Smooth muscle cell of the brain vasculature (primary cell): ENCODE measurements at regions not wholly inside any gene's neighbourhood (a gene's known extent, or its start where the extent isn't known, plus 50 kb on each side); places are given as distances from the start of the nearest gene placed in this dataset.

Experiments used
- DNase-seq: peaks from one replicate; pipeline ENCODE4 v3.0.0-alpha.2; 2012; ENCODE audit warnings: low read depth, low spot score

DNA sequence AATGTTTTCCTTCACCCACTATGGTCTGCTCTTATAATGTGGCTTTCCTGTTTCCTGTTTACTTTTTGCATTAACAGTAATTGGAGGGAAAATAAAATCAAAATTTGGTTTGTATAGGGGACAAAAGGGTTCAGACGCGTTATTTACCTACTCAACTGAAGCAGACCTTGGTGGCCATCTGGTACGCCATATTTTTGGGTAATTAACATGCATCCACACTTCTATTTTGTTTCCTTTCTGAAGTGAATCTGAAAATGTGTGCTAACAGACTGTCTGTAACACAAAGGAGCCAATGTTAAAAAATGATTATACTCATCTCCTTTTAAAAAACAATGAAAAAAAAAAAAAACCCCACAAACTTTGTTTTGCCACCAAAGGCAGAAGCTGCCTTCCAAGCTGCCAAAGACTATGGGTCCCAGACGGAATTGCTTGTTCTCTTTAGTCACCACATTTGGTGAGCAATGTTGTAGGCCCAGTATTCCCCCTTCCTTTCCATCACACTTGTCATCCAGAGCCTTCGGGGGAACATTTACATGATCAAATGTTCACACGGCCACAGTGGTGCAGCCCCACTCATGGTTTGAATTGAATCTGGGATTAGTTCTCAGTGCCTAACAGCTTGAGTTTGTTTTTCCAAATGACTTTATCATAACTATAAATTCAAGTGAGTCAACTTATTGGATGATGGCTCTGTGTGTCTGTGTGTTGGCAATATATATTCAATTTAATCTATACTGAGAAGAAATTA lies 323.7 kb upstream of the CD180 start:
- DNase-seq: no peak

DNA sequence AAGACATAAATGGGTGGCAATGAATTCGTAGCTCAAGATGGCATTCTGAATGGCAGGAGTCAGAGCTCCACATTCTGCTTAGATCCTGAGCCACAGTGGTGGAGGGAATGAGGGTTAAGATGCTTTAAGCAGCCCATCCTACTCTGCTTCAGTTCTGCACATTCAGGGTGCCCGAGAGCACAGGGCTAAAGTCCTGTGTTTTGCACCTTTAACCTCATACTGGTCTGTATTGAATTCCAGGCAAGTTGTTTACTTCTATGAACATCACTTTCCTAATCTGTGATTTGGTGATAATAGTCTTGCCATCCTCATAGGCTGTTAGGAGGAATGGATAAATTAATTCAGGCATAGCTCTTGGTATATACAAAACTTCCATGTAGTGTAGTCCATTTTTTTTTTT lies 321.6 kb upstream of the CD180 start:
- DNase-seq: no peak

DNA sequence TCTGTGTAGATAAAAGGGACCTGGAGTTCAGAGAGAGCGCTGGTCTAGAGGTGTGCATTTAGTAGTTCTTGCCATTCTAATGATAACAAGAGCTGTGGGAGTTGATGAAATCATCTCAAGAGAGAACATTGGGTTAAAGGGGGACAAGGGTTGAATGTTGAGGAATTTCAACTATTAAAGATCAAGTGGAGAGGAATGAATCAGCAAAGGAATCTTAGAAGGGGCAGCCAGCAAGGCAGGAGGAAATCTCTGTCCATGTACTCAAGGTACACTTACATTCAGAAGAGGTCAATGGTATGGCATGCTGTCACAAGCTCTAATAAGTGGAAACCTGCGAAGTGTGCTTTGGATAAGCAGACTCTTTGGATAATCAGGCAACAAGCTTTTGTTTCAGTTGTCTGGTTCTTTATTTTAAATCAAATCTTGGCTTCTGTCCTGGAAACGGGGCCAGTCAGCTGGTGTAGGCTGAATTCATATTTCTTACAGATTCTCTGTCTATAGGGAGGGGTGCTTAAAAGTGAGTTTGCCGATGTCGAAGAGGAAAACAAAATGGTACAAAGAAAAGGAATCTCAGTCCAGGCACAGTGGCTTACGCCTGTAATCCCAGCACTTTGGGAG lies 320.5 kb upstream of the CD180 start:
- peak; percentile 57 for DNase-seq

DNA sequence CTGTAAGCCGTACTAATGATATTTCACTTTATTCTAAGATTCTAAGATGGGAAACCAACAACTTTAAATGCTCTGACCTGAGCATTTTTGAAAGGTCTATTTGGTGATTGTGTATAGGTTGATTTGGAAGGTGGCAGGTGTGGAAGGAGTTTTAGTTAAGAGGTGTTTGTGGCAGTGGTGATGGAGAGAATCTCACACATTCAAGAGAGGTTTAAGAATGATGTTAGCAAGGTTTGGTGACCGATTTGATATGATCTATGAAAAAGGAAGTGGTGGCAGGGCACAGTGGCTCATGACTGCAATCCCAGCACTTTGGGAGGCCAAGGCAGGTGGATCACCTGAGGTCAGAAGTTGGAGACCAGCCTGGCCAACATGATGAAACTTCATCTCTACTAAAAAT lies 319.2 kb upstream of the CD180 start:
- DNase-seq: no peak

DNA sequence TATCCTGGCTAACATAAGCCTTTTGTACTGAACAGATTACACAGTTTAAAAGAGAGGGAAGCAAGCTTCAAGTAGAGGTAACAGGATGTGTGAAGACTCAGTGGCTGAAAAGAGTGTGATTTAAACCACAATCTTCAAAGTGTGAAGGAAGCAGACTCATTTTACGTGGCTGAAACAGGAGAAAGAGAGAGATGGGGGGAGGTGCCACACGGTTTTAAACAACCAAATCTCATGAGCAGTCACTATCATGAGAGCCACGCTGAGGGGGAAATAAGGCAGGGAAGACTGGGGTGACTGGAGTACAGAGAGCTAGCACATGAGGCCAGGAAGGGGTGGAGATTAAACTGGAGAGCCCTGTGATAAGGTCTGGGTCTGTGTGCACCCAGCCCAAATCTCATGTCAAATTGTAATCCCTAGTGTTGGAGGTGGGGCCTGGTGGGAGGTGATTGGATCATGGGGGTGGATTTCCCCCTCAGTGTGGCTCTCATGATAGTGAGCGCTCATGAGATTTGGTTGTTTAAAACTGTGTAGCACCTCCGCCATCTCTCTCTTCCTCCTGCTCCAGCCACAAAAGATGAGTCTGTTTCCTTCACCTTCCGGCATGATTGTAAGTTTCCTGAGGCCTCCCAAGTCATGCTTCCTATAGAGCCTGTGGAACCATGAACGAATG lies 318.6 kb upstream of the CD180 start:
- DNase-seq: no peak

DNA sequence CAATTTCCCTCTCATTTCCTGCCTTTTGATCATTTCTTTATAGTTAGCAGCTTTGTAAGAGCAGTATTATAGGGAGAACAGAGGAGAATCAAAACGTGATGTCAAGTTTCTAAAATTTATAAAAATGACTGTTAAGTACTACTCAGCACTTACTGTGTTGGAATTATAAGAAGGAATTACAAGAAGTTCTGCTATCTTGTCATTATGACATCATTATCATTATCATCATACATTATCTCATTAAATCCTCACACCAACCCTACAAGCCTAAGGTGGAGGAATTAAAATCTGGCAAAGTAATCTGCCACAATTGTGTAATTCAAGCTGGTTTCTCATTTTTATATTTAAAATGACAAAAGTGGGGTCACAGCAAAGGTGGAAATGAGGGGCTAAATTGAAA lies 316.2 kb upstream of the CD180 start:
- DNase-seq: no peak

DNA sequence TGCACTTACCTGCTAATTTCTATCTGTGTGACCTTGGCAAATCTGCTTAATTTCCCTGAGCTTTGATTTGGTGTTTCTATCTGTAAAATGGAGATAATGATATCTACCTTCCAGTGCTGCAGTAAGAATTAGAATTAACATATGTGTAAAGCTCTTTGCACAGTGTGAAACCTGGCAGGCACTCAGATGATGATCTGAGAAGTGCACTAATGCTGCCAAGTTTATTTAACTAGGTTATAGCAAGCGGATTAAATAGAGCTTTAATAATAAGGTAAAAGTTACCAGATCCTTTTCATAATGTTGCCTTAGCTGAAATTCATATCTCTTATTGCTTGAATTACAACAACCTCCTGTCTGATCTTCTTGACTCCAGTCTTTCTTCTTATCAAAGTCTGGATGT lies 315.3 kb upstream of the CD180 start:
- no peak for DNase-seq

DNA sequence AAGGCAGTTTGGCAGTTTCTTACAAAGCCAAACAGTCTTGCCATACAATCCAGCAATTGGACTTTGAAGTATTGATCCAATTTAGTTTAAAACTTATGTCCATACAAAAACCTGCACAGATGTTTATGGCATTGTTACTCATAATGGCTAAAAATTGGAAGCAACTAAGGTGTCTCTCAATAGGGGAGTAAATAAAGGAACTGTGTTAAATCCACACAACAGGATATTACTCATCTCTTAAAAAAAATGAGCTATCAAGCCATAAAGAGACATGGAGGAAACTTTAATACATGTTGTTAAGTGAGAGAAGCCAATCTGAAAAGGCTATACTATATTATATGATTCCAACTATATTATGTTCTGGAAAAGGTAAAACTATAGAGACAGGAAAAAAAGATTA lies 313.6 kb upstream of the CD180 start:
- DNase-seq: no peak

DNA sequence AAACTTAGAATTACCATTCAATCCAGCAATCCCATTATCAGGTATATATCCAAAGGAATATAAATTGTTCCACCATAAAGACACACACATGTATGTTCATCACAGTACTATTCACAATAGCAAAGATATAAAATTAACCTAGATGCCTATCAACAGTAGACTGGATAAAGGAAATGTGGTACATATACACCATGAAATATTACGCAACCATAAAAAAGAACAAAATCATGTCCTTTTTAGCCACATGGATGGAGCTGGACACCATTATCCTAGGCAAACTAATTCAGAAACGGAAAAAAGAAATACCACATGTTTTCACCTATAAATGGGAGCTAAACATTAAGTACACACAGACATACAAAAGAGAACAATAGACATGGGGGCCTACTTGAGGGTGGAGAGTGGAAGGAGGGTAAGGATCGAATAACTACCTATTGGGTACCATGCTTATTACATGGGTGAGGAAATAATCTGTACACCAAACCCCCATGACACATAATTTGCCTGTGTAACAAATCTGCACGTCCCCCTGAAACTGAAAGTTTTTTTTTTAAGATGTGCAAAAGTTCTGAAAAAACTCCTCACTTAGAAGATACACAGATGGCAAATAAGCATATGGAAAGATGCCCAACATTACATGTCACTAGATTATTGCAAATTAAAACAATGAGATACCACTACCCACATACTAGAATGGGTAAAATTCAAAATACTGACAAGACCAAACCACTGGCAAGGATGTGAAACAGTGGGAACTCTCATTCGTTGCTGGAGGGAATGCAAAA lies 313.0 kb upstream of the CD180 start:
- DNase-seq: no peak

DNA sequence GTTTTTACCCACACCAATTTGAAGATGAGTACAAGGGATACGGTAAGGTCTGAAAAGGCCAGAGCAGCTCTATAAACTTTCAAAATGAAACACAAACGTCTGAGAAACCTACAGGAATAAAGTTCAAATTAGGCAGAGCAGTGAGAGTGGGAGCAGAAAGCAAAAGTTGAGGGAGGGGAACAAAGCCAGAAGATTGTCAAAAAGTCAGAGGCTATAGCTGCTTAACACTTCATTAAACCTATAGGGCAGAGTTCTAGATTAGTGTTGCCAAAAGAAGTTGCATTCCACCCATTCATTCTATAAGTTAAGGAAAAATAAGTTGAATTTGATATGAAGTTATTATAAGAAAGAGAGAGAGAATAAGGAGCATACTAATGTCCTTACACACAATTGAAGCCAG lies 309.6 kb upstream of the CD180 start:
- DNase-seq: no peak

DNA sequence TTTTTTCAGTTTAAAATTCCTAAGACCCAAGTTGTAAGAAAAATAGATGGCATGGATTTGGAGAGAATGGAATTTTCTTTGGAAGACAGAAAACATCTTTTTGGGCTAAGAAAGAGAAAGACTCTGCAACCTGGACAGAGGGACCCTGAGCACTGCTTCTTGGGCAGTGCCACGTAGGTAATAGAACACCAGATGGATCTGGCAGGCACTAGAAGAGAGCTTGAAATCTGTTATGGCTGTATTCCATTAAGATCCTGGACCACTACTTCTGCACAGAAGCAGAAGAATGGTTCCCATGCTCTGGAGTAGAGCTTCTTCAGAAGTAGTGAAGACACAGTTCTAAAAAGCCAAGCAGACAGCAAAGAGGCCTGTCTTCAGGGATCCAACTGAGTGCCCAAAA lies 306.4 kb upstream of the CD180 start:
- DNase-seq: no peak

DNA sequence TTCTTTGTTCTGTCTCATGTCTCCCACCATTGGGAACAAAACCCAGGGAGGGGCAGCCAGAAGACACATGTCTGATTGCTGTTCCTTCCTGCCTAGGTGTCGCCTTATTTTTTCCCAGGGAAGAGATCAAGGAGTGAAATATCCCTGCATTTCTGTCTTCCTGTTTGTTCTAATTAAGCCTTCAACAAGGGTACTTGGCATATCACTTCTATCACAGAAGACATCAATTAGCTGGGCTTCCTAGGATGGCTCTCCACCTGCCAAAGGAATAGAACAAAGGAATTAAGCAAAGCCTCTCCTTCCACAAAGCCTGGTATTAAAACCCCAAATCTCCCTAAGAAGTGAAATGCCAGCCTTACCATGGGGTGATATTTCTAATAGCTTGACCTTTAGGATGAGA lies 299.5 kb upstream of the CD180 start:
- no peak for DNase-seq

DNA sequence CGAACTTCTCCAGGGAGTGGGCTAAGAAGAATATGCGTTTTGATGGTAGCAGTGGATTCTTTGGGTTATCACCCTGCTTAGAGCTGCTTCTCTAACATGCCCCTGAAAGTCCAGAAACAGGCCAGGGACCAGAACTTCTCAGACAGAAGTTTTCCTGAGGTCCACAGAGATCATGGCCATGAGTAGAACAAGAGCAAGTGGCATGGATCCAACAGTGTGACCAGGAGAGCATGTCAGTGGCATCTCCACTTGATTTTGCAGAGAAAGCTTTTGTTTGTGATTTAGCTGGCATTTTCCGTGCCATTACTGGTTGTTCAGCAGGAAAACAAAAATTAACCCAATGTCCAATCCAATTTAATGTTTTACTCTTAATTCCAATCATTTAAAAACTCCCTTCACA lies 298.5 kb upstream of the CD180 start:
- no peak for DNase-seq

DNA sequence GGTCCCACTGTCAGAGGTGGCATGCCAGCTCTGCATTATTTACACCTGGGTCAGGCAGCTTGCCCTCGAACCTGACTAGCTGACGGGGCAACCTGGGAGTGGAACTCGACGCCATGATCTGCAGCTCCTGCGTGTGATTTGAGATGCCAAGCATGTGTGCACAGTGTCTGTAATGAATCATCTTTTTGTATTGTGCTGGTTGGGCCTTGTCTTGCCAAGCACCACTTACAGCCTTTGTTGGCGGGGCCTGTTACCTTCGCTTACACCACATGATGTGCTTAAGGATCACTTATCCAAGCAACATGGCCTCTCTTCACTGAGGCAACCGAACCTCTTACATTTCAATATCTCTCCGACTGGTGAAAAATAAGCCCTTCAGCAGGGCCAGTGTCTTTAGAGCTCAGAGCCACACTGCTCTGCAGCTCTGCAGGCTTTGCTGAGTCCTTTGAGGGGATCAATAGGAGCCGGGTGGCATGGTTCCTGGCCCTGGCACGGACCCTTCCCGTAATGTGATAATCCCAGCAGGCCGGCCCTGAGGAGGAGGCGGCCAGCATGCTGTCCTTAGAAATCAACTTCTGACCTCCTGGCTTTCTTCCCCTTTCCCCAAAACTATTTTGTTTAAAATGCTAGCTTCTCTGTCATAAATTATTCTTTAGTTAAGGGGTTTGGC lies 297.7 kb upstream of the CD180 start:
- no peak for DNase-seq

DNA sequence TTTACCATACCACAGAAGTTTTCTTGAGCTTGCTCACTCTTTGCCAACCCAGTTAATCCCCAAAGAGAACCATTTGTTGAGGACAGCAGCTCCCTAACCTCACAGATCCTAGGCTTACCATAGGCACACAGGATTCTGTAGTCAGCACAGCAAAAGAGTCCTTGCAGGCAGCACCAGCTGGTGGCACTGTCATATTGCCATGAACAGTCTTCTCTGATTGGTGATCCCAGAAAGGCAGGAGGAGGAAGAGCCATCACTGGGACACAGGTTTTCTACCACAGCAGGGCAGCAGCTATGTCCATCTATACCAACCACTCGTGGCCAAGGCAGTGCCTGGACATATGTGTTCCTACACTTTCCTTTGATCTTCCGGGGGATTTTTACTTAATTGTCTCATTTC lies 297.1 kb upstream of the CD180 start:
- no peak for DNase-seq

DNA sequence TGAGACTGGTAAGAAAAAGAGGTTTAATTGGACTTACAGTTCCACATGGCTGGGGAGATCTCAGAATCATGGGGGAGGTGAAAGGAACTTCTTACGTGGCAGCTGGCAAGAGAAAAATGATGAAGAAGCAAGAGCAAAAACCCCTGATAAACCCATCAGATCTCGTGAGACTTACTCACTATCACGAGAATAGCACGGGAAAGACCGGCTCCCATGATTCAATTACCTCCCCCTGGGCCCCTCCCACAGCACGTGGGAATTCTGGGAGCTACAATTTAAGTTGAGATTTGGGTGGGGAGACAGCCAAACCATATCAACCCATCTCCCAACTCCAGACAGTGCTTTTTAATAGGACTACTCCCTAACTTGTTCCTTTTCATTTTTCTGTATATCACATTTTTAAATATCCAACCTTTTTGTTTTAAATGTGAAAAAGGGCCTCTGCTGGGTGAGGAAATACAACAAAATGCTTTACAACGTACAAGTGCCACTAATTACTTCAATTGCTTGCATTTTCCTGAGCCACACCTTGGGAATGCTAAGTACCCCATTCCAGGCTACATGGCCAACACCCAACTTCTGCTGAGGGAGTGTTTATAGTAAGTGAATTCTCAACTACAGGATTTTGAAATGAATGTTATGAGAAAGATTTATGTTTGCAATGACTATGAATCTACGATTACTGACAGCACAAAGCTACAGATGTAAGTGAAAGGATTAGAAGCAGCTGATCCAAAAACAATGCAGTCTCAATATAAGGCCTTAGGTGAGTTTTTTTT lies 294.1 kb upstream of the CD180 start:
- no peak for DNase-seq

DNA sequence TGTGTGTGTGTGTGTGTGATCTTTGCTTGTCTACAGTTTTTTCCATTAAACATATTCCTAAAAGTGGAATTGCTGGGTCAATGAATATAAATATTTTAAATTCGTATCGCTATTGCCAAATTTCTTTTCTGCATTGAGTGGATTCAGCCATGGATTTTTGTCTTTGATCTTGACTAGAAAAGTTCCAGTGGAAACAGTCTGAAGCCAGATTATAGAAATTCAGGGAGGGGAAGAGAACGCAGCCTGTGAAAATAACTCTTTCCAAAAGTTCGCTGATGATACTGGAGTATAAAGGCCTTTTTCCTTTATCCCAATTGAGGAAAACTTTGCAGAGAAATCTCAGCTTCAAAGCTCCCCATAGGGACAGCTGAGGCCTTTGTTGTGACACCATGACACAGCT lies 292.3 kb upstream of the CD180 start:
- DNase-seq: no peak

DNA sequence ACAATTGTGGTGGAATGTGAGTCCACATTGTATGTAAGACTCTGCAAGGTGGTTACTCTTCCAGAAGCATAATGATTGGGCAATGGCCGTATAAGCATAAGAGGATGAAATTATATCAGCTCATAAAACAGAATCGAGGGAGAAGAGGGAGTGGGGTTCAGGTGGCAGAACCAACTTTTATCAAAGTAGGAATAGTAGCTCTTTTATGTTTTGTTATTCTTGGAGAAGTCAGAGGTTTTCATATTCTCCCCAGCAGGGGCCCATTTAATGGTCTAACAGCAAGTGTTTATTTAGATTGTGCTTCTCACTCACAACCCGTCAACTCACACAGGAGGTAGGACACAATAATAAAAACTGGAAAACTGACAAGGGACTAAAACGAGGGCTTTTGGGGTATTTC lies 291.3 kb upstream of the CD180 start:
- peak; percentile 28 for DNase-seq

DNA sequence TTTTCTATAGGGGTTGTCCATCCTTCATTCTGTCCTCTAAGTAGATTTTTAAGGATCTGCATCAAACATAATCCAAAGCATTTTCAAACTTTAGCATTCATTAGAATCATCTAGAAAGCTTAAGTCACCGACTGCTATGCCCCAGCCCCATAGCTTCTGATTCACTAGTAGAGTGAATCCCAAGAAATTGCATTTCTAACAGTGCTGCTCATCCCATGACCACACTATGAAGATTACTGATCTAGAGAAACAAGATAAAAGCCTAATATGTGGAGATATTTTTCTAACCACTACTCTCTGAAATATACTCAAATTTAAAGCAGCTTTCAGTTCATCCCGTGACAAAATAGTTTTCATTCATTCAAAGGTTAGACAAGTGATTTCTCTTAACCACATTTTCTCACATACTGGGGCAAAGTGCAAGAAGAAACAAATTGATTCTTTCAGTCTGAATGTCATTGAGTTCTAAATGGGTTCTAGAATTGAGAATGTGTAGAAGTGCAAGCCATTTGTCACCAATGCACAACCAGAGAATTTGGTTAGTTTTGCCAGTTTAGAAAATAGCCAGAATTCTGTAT lies 286.9 kb upstream of the CD180 start:
- DNase-seq: no peak

DNA sequence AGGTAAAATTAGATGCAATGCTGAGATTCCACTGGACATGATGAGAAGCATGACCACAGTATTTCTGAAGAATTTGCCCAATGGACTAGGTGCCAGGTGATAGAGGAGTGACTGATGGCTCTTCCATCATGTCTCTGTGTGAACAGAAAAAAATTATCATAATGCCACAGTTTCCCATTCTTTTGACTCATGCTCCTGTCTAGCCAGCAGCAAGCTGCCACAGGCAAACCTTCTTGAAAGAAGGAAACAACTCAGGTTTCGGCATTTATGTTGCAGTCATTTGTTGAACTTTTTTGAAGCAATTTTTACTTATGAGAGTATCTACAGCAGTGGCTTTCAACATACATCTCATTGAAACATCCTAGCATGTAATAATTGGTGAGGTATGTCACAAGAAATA lies 284.8 kb upstream of the CD180 start:
- no peak for DNase-seq

DNA sequence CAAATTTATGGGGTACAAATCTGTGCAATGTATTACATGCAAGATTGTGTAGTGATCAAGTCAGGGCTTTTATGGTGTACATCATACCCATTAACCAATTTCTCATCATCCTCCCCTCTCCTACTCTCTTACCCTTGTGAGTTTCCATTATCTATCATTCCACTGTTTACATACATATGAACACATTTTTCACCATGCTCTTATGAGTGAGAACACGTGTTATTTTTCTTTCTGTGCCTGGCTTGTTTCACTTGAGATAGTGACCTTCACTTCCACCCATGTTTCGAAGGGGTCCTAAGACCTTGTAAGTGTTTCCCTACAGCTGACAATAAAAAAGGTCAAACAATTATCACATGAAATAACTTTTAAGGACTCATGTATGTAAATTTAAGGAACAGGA lies 281.7 kb upstream of the CD180 start:
- DNase-seq: no peak
